Esophagus squamous epithelium (tissue), 4 donors: ENCODE measurements at regions not wholly inside any gene's neighbourhood (a gene's known extent, or its start where the extent isn't known, plus 50 kb on each side); places are given as distances from the start of the nearest gene placed in this dataset.

Experiments
- POLR2A ChIP-seq, 4 donors: fragments of 450-650 bp; IDR thresholded peaks; one replicate each; pipeline ENCODE4 v1.6.1; 2017; ENCODE audit warnings: antibody characterized with exemption in 4 of 4, mild to moderate bottlenecking in 4 of 4, moderate library complexity in 3 of 4
- TF ChIP-seq, protein P1 (sequence below), 6 experiments: fragments of 450-650 bp in 4 of 6; fragments of 200-600 bp in 2 of 6; sonication (generic) in 2 of 6; IDR thresholded peaks; one replicate each; pipeline ENCODE4 v1.5.1; 2016 to 2019; ENCODE audit warnings: antibody characterized with exemption in 6 of 6, mild to moderate bottlenecking in 4 of 6, moderate library complexity in 4 of 6

DNA sequence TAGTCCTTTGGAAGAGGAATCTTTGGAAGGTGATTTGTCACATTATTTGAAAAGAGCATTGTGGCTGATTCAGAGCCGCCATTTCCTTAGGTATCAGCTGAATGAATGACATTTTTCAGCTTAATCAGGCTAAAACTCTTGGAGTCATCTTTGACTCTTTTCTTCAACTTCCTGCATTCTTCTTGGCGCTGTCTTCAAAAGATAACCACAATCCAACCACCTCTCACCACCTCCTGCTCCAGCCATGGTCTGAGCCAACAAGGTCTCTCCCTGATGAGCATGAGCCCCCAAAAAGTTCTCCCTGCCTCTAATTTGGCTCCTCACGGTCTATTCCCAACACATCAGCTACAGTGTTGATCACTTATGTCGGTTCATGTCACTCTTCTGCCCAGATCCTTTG, 297.6 kb upstream of the RUNX1 start:
- TF ChIP-seq, protein P1, sequence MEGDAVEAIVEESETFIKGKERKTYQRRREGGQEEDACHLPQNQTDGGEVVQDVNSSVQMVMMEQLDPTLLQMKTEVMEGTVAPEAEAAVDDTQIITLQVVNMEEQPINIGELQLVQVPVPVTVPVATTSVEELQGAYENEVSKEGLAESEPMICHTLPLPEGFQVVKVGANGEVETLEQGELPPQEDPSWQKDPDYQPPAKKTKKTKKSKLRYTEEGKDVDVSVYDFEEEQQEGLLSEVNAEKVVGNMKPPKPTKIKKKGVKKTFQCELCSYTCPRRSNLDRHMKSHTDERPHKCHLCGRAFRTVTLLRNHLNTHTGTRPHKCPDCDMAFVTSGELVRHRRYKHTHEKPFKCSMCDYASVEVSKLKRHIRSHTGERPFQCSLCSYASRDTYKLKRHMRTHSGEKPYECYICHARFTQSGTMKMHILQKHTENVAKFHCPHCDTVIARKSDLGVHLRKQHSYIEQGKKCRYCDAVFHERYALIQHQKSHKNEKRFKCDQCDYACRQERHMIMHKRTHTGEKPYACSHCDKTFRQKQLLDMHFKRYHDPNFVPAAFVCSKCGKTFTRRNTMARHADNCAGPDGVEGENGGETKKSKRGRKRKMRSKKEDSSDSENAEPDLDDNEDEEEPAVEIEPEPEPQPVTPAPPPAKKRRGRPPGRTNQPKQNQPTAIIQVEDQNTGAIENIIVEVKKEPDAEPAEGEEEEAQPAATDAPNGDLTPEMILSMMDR (IDR thresholded peaks at IDR 0.05), result no peak
- TF ChIP-seq POLR2A (IDR thresholded peaks at IDR 0.05), result no peak
